SK-N-SH (cell line): ENCODE measurements at regions not wholly inside any gene's neighbourhood (a gene's known extent, or its start where the extent isn't known, plus 50 kb on each side); places are given as distances from the start of the nearest gene placed in this dataset.

ENCODE experiments used
- CTCF ChIA-PET: fragments of 300-600, 350-600 bp; formaldehyde crosslinking; extraction: SDS; loops from one replicate; lab custom pipeline; 2021; lab: Yijun Ruan, JAX
- POLR2A ChIA-PET: fragments of 350-600 bp; sonication (Branson Sonifier 250); formaldehyde crosslinking; extraction: SDS; loops from one replicate; lab custom pipeline; 2020; ENCODE audit warnings: antibody characterized with exemption, inconsistent platforms; lab: Yijun Ruan, JAX
- DNase-seq: peaks from one replicate; pipeline ENCODE4 v3.0.0; 2012
- H2AFZ ChIP-seq: fragments of 200-600 bp; sonication (generic); 2 replicates; pipeline ENCODE4 v1.8.1; 2016; ENCODE audit warnings: antibody characterized with exemption, mild to moderate bottlenecking, low read depth
- H3F3A ChIP-seq: fragments of 200-600 bp; sonication (generic); replicated peaks from 2 replicates; pipeline ENCODE3; 2016; ENCODE audit warnings: antibody characterized with exemption, mild to moderate bottlenecking; ENCODE audit not compliant: insufficient read depth
- H3K27ac ChIP-seq, 2 experiments: fragments of 200-500 bp in 1 of 2; fragments of 200-600 bp in 1 of 2; sonication (Bioruptor generic) in 1 of 2; sonication (generic), shearing (Covaris generic) in 1 of 2; 2 replicates each; pipeline versions ENCODE4 v1.5.1 to v1.6.1; 2014 to 2016; ENCODE audit warnings: low read depth in 2 of 2, inconsistent platforms in 1 of 2, low read length in 1 of 2, mild to moderate bottlenecking in 1 of 2, mixed read lengths in 1 of 2
- H3K27me3 ChIP-seq: fragments of 200-600 bp; sonication (generic), shearing (Covaris generic); 2 replicates; pipeline ENCODE4 v1.6.1; 2016; ENCODE audit warnings: mixed run types; ENCODE audit not compliant: insufficient read depth
- H3K36me3 ChIP-seq, 2 experiments: fragments of 200-500 bp in 1 of 2; fragments of 200-600 bp in 1 of 2; sonication (Bioruptor generic) in 1 of 2; sonication (generic) in 1 of 2; replicated peaks in 1 of 2; 2 replicates each; pipeline versions ENCODE3 to v1.5.1; 2014 to 2016; ENCODE audit warnings: low read length in 1 of 2, mild to moderate bottlenecking in 1 of 2; ENCODE audit not compliant: insufficient read depth in 2 of 2, control insufficient read depth in 1 of 2
- H3K4me1 ChIP-seq, 2 experiments: fragments of 200-500 bp in 1 of 2; fragments of 200-600 bp in 1 of 2; sonication (Bioruptor generic) in 1 of 2; sonication (generic), shearing (Covaris generic) in 1 of 2; 2 replicates each; pipeline versions ENCODE4 v1.5.1 to v1.6.1; 2014 to 2016; ENCODE audit warnings: low read depth in 1 of 2, low read length in 1 of 2, mixed run types in 1 of 2; ENCODE audit not compliant: insufficient read depth in 2 of 2, control insufficient read depth in 1 of 2
- H3K4me2 ChIP-seq: fragments of 200-600 bp; sonication (generic), shearing (Covaris generic); 2 replicates; pipeline ENCODE4 v1.6.1; 2017; ENCODE audit warnings: mixed run types
- H3K4me3 ChIP-seq, 2 experiments: fragments of 200-500 bp in 1 of 2; fragments of 200-600 bp in 1 of 2; sonication (Bioruptor generic) in 1 of 2; sonication (generic), shearing (Covaris generic) in 1 of 2; 2 replicates each; pipeline versions ENCODE4 v1.5.1 to v1.8.1; 2014 to 2016; ENCODE audit warnings: low read depth in 2 of 2, inconsistent platforms in 1 of 2, low read length in 1 of 2, mild to moderate bottlenecking in 1 of 2, mixed read lengths in 1 of 2, moderate library complexity in 1 of 2
- H3K79me2 ChIP-seq: fragments of 200-600 bp; sonication (generic); 2 replicates; pipeline ENCODE4 v1.8.1; 2017; ENCODE audit warnings: mild to moderate bottlenecking; ENCODE audit not compliant: insufficient read depth
- H3K9ac ChIP-seq: fragments of 200-600 bp; sonication (generic); 2 replicates; pipeline ENCODE4 v1.6.1; 2017; ENCODE audit warnings: mixed run types
- H3K9me2 ChIP-seq: fragments of 200-600 bp; sonication (generic); 2 replicates; pipeline ENCODE4 v1.6.1; 2017; ENCODE audit warnings: mixed run types
- H3K9me3 ChIP-seq: fragments of 200-600 bp; sonication (generic); 2 replicates; pipeline ENCODE4 v1.6.1; 2017; ENCODE audit warnings: mixed run types, mild to moderate bottlenecking, moderate library complexity
- H4K20me1 ChIP-seq: fragments of 200-600 bp; sonication (generic); 2 replicates; pipeline ENCODE4 v1.6.1; 2017; ENCODE audit warnings: mild to moderate bottlenecking, mixed run types; ENCODE audit not compliant: insufficient read depth
- ELF1 ChIP-seq: IDR thresholded peaks from 2 replicates; pipeline ENCODE4 v1.4.0; 2012
- EP300 ChIP-seq, 2 experiments: IDR thresholded peaks; 2 replicates each; pipeline versions ENCODE4 v1.4.0 to v1.6.1; 2012; ENCODE audit warnings: borderline replicate concordance in 1 of 2, low read depth in 1 of 2, low read length in 1 of 2
- EZH2phosphoT487 ChIP-seq: fragments of 200-600 bp; sonication (generic); IDR thresholded peaks from 2 replicates; pipeline ENCODE4 v1.6.1; 2017; ENCODE audit warnings: low read depth, mixed run types, mild to moderate bottlenecking, antibody characterized with exemption, moderate library complexity, borderline replicate concordance
- FOSL2 ChIP-seq: IDR thresholded peaks from 2 replicates; pipeline ENCODE4 v1.4.0; 2012; ENCODE audit warnings: low read depth, mild to moderate bottlenecking, moderate library complexity, borderline replicate concordance
- FOXJ3 ChIP-seq: sonication (generic); formaldehyde crosslinking; IDR thresholded peaks from 2 replicates; pipeline ENCODE4 v1.5.1; 2020; ENCODE audit warnings: mild to moderate bottlenecking, missing genetic modification reagents
- FOXM1 ChIP-seq: IDR thresholded peaks from 2 replicates; pipeline ENCODE4 v1.4.0; 2012; ENCODE audit warnings: low read depth, mild to moderate bottlenecking
- GABPA ChIP-seq: IDR thresholded peaks from 2 replicates; pipeline ENCODE4 v1.4.0; 2012; ENCODE audit warnings: low read depth, mild to moderate bottlenecking
- GATA2 ChIP-seq: sonication (generic); formaldehyde crosslinking; IDR thresholded peaks from 2 replicates; pipeline ENCODE4 v1.5.0; 2020; ENCODE audit warnings: mild to moderate bottlenecking, missing genetic modification reagents
- MAX ChIP-seq: IDR thresholded peaks from 2 replicates; pipeline ENCODE4 v1.4.0; 2012; ENCODE audit warnings: low read depth
- POLR2AphosphoS5 ChIP-seq: IDR thresholded peaks from 2 replicates; pipeline ENCODE4 v1.6.1; 2012; ENCODE audit warnings: low read depth, low read length
- RCOR1 ChIP-seq: fragments of 150-350 bp; IDR thresholded peaks from 2 replicates; pipeline ENCODE4 v1.6.1; 2017; ENCODE audit warnings: antibody characterized with exemption, low read length
- REST ChIP-seq: IDR thresholded peaks from 2 replicates; pipeline ENCODE4 v1.6.1; 2012; ENCODE audit warnings: mild to moderate bottlenecking, low read depth, low read length, moderate library complexity
- RFX5 ChIP-seq: IDR thresholded peaks from 2 replicates; pipeline ENCODE4 v1.6.1; 2012; ENCODE audit warnings: mild to moderate bottlenecking, improper control_type of control experiment, low read length
- SIN3A ChIP-seq: IDR thresholded peaks from 2 replicates; pipeline ENCODE4 v1.6.1; 2012; ENCODE audit warnings: low read depth, mild to moderate bottlenecking, low read length, moderate library complexity, borderline replicate concordance
- SMC3 ChIP-seq: IDR thresholded peaks from 2 replicates; pipeline ENCODE4 v1.6.1; 2012; ENCODE audit warnings: low read depth, low read length, improper control_type of control experiment
- TAF1 ChIP-seq: IDR thresholded peaks from 2 replicates; pipeline ENCODE4 v1.6.1; 2012; ENCODE audit warnings: low read depth, mild to moderate bottlenecking, low read length, moderate library complexity, borderline replicate concordance
- TEAD4 ChIP-seq: IDR thresholded peaks from 2 replicates; pipeline ENCODE4 v1.4.0; 2012; ENCODE audit warnings: mild to moderate bottlenecking, borderline replicate concordance; ENCODE audit not compliant: insufficient read depth
- YY1 ChIP-seq: IDR thresholded peaks from 2 replicates; pipeline ENCODE4 v1.4.0; 2012; ENCODE audit warnings: low read depth, mild to moderate bottlenecking
- ZBTB33 ChIP-seq: IDR thresholded peaks from 2 replicates; pipeline ENCODE4 v1.4.0; 2012; ENCODE audit warnings: low read depth, borderline replicate concordance
- WGBS: methylation state at CpG from one replicate; pipeline ENCODE4 v1.1.6; 2017; ENCODE audit warnings: low lambda C conversion rate; 5-methylcytosine and 5-hydroxymethylcytosine counted together
- TF ChIP-seq, protein P1 (sequence below): fragments of 150-350 bp; IDR thresholded peaks from 2 replicates; pipeline ENCODE4 v1.6.1; 2016; ENCODE audit warnings: mild to moderate bottlenecking, low read depth, low read length

DNA sequence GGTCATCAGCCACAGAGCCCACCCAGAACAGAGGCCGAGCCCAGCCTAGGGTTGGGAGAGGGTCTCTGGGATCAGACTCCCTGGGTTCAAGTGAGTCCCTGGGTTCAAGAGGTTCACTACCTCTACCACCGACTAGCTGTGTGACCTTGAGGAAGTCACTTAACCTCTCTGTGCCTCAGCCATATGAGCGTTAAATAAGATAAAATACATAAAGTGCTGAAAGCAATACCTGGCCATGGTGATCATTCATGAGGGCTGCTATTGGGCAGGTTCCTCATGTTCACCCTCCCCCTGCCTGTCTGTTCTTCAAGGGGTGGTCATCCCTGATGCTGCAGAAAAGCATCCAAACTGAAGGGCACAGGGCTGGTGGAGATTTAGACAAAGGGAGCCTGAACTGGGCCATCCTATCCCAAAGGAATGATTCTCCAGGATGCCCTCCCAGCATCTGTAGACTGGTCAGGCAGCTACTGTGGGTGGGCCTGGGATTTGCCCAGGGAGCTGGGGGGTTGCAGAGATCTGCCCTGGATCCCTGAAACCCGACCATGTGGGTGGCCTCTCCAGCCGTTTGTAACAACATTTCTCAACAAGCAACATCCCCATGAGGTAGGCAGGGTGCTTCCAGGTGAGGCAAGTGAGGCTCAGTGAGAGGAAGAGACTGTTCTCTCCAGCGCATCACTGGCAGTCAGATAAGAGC, 196.6 kb downstream of the MATN1 start:
- no peak for TF ChIP-seq EP300 (IDR thresholded peaks at IDR 0.05; ENCODE audit: borderline replicate concordance in 1 of 2, low read depth in 1 of 2, low read length in 1 of 2)
- TF ChIP-seq FOXM1, result no peak
- no peak for DNase-seq
- no peak overlapping the region for H3K9ac ChIP-seq
- H3K27ac ChIP-seq, result no peak overlapping the region
- no peaks in the 10 kb centered on the region for H3K9me3 ChIP-seq
- H3K36me3 ChIP-seq, result no peaks in the 10 kb centered on the region
- no peaks in the 10 kb centered on the region for H3K79me2 ChIP-seq
- WGBS, result 47% methylated on average over 3 of the region's 6 CpGs
- H2AFZ ChIP-seq, result no peak overlapping the region
- H4K20me1 ChIP-seq, result no peaks in the 10 kb centered on the region
- ChIA-PET CTCF (no interaction called here), POLR2A (no interaction called here)
- no peaks in the 10 kb centered on the region for H3K9me2 ChIP-seq
- H3F3A ChIP-seq, result no peaks in the 10 kb centered on the region
- H3K4me2 ChIP-seq, result no peak overlapping the region
- no peaks in the 10 kb centered on the region for H3K27me3 ChIP-seq
- no peaks in the 10 kb centered on the region; a peak in 2 of 4 replicates for H3K4me1 ChIP-seq
- no peak overlapping the region for H3K4me3 ChIP-seq

- no peak for DNase-seq
- ChIA-PET POLR2A (no interaction called here), CTCF (interaction anchor here (1.2 to 1.5 kb wide), 2 partner anchors 11 to 146 kb away, joined by 3 to 5 read pairs; no protein-coding TSS in a partner anchor)
- H3K4me3 ChIP-seq, result no peak overlapping the region
- no peaks in the 10 kb centered on the region for H3K36me3 ChIP-seq
- WGBS, result 36% methylated on average over 8 of the region's 10 CpGs
- no peaks in the 10 kb centered on the region for H3K9me2 ChIP-seq
- H3K27me3 ChIP-seq, result no peaks in the 10 kb centered on the region
- H3F3A ChIP-seq, result no peaks in the 10 kb centered on the region
- H3K79me2 ChIP-seq, result no peaks in the 10 kb centered on the region
- H4K20me1 ChIP-seq, result no peaks in the 10 kb centered on the region
- H3K4me2 ChIP-seq, result no peak overlapping the region
- H3K27ac ChIP-seq, result no peak overlapping the region
- H3K9ac ChIP-seq, result no peak overlapping the region
- H3K4me1 ChIP-seq, result no peaks in the 10 kb centered on the region; a peak in 2 of 4 replicates
- no peak overlapping the region for H2AFZ ChIP-seq
- no peaks in the 10 kb centered on the region for H3K9me3 ChIP-seq
- TF ChIP-seq SIN3A, result no peak
- no peak for TF ChIP-seq MAX
- no peak for TF ChIP-seq ELF1
- TF ChIP-seq REST, result no peak
- no peak for TF ChIP-seq FOXJ3 (CRISPR knock-in tag)
- TF ChIP-seq TEAD4, result no peak
- TF ChIP-seq FOXM1, result no peak
- TF ChIP-seq FOSL2, result no peak
- no peak for TF ChIP-seq SMC3
- no peak for TF ChIP-seq ZBTB33
- TF ChIP-seq GABPA, result no peak
- TF ChIP-seq RFX5, result no peak
- TF ChIP-seq EZH2phosphoT487, result no peak
- TF ChIP-seq RCOR1, result no peak
- TF ChIP-seq TAF1, result no peak
- TF ChIP-seq, protein P1, sequence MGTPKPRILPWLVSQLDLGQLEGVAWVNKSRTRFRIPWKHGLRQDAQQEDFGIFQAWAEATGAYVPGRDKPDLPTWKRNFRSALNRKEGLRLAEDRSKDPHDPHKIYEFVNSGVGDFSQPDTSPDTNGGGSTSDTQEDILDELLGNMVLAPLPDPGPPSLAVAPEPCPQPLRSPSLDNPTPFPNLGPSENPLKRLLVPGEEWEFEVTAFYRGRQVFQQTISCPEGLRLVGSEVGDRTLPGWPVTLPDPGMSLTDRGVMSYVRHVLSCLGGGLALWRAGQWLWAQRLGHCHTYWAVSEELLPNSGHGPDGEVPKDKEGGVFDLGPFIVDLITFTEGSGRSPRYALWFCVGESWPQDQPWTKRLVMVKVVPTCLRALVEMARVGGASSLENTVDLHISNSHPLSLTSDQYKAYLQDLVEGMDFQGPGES, result no peak
- no peak for TF ChIP-seq YY1
- TF ChIP-seq POLR2AphosphoS5, result no peak
- no peak for TF ChIP-seq GATA2 (CRISPR knock-in tag)
Measured at GRCh38 chr1:30525971-30526651, 197.3 kb downstream of the MATN1 start.
